ENCODE measurements at regions not wholly inside any gene's neighbourhood (a gene's known extent, or its start where the extent isn't known, plus 50 kb on each side); places are given as distances from the start of the nearest gene placed in this dataset.

DNA sequence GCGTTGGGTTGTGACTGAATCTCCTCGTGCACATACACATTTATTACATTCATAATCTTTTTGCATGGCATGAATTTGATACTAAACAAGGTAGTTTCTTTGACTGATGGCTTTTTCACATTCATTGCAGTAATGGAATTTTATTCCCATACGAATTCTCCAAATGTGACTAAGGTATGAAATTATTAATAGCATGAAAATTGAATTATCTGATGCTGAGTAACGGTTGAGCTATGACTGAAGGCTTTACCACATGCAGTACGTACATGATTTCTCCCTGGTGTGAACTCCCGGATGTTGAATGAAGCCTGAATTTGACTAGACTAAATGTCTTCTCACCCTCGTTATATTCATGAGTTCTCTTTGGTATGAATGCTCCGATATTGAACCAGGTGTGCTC lies 104.4 kb upstream of the C1GALT1 start:
- no peak for DNase-seq

GRCh38 chr7:7080802-7081201 lies 101.5 kb upstream of the C1GALT1 start:
- no peak for DNase-seq

GRCh38 chr7:7090460-7090859 lies 91.9 kb upstream of the C1GALT1 start:
- DNase-seq: no peak

DNA sequence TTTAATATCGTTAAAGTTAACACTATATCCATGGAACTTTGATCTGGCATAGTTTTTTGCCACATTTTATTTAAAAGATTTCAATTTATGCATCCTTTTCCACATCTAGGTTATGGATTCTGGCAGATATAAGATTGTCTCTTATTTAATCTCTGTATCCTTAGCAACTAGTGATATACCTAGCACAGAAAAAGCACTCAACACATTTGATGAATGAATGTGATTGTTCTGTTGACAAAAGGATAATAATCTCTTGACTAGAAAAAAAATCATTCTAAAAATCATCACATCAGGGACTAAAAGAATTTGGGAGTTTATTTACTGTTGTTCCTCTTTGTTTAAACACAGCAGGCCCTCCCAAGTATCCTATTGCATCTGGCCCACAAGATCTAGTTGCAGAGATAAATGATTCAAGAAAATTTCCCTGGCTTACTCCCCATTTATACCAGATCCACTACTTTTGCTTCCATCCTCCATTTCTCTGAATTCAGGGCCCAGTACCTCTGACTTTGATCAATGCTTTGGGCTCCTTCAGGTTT lies 84.0 kb upstream of the C1GALT1 start:
- DNase-seq: no peak

GRCh38 chr7:7099584-7100014 lies 82.7 kb upstream of the C1GALT1 start:
- DNase-seq: no peak

DNA sequence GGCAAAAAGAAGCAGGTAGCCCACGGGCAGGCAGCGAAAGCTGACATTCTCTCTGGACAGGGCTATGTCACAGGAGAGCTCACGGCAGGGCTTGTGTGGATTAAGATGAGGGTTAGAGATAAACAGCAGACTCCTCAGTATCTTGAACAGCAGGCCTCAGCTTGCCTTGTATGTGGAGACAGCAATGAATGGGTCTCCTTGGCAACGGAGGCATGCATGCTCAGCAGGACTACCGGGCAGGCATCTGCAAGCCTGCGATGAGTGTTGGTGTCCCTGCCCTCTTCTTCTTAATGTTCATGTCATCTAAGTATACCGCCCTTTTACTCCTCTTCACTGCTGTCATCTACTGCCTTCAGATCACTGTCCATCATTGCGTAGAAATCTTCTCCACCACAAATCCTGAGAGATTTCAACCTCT lies 81.9 kb upstream of the C1GALT1 start:
- no peak for DNase-seq

DNA sequence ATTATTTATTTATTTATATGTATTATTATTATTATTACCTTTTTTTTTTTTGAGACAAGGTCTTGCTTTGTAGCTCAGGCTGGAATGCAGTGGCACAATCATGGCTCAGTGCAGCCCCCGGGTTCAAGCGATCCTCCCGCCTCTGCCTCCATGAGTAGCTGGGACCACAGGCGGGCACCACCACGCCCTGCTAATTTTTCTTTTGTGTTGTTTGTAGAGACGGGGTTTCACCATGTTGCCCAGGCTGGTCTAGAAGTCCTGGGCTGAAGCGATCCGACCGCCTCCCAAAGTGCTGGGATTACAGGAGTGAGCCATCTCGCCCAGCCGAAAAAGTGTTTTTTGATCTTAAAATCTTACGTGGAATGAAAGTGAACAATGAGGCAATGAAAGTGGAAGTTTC lies 79.4 kb upstream of the C1GALT1 start:
- no peak for DNase-seq

DNA sequence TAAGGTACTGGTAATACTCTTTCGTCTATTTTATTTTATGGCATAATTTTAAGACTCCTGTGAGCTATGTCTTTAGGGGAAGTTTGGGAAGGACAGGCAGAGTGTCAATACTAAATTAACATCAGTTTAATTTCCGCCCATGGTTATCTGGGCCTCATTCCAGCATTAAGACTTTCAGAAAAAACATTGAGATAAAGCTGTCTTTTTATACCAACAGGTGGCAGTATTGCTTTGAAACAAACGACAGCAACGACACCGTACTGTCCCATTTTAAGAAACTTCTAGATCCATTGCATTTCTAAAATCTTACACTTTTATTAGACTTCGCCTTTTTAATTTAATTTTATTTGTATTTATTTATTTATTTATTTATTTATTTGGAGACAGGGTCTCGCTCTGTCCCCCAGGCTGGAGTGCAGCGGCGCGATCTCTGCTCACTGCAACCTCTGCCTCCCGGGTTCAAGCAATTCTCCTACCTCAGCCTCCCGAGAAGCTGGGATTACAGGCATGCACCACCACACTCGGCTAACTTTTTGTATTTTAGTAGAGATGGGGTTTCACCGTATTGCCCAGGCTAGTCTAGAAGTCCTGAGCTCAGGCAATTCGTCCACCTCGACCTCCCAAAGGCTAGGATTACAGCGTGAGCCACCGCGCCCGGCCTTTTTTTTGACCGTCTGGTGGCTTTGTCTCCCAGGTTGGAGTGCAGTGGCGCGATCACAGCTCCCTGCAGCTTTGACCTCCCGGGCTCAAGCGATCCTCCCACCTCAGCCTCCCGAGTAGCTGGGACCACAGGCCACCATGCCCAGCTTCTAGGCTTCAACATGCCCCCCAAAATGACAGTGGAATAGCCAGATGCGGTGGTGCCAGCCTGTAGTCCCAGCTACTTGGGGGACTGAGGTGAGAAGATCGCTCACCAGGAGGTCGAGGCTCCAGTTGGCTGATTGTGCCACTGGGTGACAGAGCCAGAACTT lies 78.7 kb upstream of the C1GALT1 start:
- DNase-seq: no peak

DNA sequence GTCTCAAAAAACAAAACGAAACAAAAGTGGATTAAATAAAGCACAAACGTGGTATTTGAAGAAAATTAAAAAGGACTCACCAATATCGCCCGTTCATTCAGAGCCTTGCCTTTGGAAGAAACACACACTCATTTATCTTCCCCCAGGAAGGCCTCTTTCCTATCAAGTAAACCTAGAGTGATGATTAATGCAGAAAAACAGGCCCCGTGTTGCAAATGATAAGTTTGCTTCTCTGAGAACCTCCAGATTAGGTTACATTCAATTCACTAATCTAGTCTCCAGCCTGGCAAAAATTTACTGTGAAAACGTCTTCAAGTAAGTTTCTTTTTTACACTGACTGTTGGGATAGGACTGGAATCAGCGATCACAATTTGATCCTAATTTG lies 78.0 kb upstream of the C1GALT1 start:
- DNase-seq: no peak

DNA sequence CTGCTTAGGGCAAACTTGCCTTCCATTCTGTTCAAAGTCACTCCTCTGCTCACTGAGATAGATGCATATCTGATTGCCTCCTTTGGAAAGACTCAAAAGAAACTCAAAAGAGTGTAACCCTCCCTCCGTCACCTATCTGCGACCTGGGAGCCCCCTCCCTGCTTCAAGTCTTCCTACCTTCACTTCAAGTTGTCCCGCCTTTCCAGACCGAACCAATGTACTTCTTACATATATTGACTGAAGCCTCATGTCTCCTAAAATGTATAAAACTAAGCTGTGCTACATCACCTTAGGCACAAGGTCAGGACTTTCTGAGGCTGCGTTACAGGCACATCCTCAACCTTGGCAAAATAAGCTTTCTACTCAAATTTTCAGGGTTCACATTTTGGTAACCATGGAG lies 77.4 kb upstream of the C1GALT1 start:
- DNase-seq: no peak

DNA sequence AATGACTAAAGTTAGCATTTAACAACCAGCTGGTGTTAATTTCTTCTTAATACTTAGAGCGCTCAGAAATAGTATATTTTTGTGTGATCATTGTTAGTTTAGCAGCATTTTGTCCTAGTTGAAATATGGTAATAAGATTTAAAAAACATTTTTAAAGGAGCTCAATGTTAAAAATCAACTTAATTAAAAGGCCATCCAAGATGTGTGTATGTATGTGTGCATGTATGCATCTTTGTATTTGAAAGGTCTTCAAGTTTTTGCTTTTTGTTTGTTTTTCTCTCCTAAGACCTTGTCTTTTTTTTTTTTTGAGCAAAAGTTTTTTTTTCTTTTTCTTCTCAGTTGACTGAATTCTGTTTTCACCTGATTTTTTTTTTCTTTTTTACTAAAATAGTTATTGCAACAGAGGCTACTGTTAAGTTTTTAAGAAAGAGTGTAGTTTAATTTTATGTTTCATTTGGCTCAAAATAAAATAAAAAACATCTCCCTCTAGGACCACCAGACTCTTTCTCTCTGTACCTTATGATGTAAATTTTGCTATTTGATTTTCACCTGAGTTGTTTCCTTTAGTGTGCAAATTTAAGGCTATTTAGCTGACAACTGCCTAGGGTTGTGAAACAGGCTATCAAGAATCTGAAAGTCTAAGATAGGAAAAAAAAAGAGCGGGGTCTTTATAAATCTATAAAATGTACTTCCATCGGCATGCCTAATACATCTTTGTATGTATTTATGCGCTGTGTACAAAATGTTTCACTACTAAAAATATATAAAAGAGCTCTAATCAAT lies 76.4 kb upstream of the C1GALT1 start:
- DNase-seq: no peak

- no peak for DNase-seq
Observed at GRCh38 chr7:7108931-7109330, 73.4 kb upstream of the C1GALT1 start.

DNA sequence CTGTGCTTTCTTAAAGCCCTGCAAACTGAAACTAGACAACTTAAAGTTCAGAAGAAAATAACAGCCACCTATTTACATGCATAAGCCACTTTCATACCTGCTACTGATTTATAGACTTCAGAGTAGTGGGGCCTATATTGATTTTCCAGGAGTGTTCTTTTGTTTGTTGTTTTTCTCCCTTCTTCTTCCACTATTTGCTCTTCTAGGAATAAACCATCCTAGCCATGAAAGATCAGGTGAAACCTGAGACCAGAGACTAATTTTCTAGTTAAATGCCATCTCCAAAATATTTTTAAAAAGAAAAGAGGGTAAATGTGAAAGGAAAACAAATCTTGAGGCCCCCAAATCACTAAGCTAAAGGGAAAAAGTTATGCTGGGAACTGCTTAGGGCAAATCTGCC lies 72.4 kb upstream of the C1GALT1 start:
- DNase-seq: no peak

GRCh38 chr7:7110706-7111105 lies 71.6 kb upstream of the C1GALT1 start:
- no peak for DNase-seq

DNA sequence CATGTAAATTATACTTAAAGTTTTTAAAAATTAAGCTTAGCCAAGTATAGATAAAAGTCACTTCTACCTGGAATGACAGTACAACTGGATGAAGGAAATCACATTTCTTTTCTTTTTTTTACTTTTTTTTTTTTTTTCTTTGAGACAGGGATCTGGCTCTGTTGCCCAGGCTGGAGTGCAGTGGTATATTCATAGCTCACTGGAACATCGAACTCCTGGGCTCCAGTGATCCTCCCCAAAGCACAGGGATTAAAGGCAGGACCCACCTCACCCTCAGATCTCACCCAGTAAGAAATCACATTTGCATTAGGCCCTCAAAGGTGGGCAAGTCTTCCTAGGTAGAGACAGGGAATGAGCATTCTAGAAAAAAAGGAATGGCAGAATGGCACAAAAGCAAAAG lies 69.5 kb upstream of the C1GALT1 start:
- DNase-seq: no peak

- no peak for DNase-seq
Observed at GRCh38 chr7:7114575-7115291, 67.6 kb upstream of the C1GALT1 start.

GRCh38 chr7:7117935-7118586 lies 64.3 kb upstream of the C1GALT1 start:
- DNase-seq: no peak

DNA sequence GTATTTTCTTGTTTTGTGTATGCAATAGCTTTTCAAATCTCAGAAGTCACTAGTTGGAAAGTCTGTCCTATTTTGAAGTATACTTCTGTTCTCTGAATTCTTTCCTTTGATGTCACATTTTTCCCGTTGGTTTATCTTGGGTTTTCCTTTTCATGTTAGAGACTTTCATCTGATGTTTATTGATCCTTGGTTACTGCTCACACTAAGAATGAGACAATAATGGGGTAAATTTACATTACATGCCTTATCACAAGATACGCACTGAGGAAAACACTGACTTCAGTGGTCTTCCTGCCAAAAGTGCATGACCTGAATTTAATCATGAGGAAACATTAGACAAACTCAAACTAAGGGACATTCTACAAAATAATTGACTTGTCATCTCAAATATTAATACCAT lies 63.5 kb upstream of the C1GALT1 start:
- DNase-seq: no peak

DNA sequence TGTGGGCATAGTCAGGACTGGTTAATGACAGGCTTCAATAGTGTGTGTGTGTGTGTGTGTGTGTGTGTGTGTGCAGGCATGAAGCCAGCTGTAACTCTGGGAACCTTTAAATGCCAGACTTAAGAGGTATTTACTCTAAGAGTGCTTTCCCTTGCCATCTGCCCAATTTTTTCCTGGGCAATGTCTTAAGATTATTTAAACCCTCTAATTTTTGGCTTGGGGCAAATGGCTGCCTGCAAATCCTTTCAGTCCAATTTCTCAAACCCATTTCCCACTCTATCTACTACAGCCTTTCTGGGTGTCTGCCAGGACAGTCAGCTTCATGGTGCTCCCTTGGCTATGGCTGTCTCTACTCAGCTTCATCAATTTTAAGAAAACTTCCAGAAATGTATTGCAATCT lies 62.6 kb upstream of the C1GALT1 start:
- DNase-seq: no peak

- no peak for DNase-seq
Observed at GRCh38 chr7:7122033-7122478, 60.3 kb upstream of the C1GALT1 start.

- no peak for DNase-seq
Observed at GRCh38 chr7:7122701-7123281, 59.6 kb upstream of the C1GALT1 start.

DNA sequence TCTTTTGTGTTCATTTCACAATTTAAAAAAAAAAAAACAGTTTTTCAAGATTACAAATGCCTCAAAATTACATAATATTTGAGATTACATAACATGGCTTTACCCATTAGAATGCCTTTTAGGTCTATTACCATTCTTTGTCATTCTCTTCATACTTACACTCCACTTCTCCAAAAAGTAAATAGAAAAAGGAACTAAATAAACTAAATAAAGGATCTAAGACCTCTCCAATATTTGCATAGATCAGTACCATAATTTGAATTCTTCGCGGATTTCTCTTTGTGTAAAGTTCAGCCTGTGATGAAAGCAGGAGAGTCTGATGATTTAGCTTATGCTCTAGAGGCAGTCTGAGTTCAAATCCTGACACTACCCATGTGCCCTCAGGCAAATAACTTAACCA lies 56.4 kb upstream of the C1GALT1 start:
- no peak for DNase-seq
